BE2C (cell line): ENCODE measurements at regions not wholly inside any gene's neighbourhood (a gene's known extent, or its start where the extent isn't known, plus 50 kb on each side); places are given as distances from the start of the nearest gene placed in this dataset.

Experiments used
- DNase-seq: peaks from one replicate; pipeline ENCODE4 v3.0.0-alpha.2; 2020
- H3K27me3 ChIP-seq: fragments of 250-450 bp; sonication (Bioruptor Pico); 2 replicates; pipeline ENCODE4 v1.5.1; 2020; ENCODE audit warnings: mild to moderate bottlenecking
- H3K36me3 ChIP-seq: fragments of 250-450 bp; sonication (Bioruptor Pico); 2 replicates; pipeline ENCODE4 v1.5.1; 2020; ENCODE audit warnings: mild to moderate bottlenecking
- H3K4me1 ChIP-seq: fragments of 250-450 bp; sonication (Bioruptor Pico); 2 replicates; pipeline ENCODE4 v1.5.1; 2020
- H3K4me3 ChIP-seq: 2 replicates; pipeline ENCODE4 v1.5.1; 2011; ENCODE audit warnings: low read depth, low read length
- H3K9me3 ChIP-seq: fragments of 250-450 bp; sonication (Bioruptor Pico); 2 replicates; pipeline ENCODE4 v1.5.1; 2020
- TF ChIP-seq, protein P1 (sequence below): IDR thresholded peaks from 2 replicates; pipeline ENCODE4 v1.5.1; 2012; ENCODE audit warnings: mild to moderate bottlenecking, low read depth, low read length

DNA sequence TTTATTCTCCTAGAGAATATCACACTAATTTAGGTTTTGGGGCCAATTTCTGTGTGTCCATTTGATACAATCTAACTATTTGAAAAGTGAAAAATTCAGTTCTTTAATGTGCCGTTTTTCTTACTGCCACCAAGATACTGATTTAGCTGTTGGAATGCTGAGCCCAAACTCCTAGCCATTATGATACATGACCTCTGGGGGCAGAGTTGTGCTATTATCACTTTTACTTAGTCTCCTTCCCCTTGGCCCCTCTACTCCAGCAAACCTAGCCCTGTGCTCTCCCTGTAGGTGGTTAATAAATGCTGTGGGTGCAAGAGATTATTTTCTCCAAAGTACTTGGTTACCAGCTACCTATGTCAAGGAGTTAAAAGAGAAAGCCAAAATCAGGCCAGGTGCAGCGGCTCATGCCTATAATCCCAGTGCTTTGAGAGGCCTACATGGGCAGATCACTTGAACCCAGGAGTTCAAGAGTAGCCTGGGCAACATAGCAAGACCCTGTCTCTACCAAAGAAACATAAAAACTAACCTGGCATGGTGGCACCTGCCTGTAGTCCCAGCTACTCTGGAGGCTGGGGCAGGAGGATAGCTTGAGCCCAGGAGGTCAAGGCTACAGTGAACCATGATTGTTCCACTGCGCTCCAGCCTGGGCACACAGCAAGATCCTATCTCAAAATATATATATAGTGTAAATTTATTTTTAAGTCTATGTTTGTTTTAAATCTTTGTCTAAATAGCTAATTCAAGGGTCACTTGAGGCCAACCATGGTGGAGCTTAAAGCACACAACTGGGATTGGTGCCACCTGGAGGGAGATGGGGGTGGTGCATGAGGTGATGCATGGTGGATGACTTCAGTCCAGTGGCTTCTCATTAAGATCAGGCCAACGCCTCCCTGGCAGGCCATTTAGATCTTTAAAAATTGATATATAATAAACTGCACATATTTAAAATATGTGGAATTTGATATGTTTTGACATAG is 193.2 kb upstream of the PLET1 start:
- TF ChIP-seq, protein P1, sequence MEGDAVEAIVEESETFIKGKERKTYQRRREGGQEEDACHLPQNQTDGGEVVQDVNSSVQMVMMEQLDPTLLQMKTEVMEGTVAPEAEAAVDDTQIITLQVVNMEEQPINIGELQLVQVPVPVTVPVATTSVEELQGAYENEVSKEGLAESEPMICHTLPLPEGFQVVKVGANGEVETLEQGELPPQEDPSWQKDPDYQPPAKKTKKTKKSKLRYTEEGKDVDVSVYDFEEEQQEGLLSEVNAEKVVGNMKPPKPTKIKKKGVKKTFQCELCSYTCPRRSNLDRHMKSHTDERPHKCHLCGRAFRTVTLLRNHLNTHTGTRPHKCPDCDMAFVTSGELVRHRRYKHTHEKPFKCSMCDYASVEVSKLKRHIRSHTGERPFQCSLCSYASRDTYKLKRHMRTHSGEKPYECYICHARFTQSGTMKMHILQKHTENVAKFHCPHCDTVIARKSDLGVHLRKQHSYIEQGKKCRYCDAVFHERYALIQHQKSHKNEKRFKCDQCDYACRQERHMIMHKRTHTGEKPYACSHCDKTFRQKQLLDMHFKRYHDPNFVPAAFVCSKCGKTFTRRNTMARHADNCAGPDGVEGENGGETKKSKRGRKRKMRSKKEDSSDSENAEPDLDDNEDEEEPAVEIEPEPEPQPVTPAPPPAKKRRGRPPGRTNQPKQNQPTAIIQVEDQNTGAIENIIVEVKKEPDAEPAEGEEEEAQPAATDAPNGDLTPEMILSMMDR = peak; percentile 77
- peak; percentile 67 for DNase-seq
- Histone ChIP-seq H3K4me1 (no peaks in the 10 kb centered on the region), H3K9me3 (no peaks in the 10 kb centered on the region), H3K36me3 (no peaks in the 10 kb centered on the region), H3K27me3 (no peaks in the 10 kb centered on the region), H3K4me3 (no peak overlapping the region)

- Histone ChIP-seq H3K4me1 (no peaks in the 10 kb centered on the region), H3K4me3 (no peak overlapping the region), H3K36me3 (no peaks in the 10 kb centered on the region), H3K27me3 (no peaks in the 10 kb centered on the region), H3K9me3 (no peaks in the 10 kb centered on the region)
- no peak for DNase-seq
- TF ChIP-seq, protein P1 = no peak
These were observed 194.2 kb upstream of the PLET1 start for GRCh38 chr11:112454841-112455240.

GRCh38 chr11:112455791-112456190 is 195.1 kb upstream of the PLET1 start:
- Histone ChIP-seq H3K4me1 (no peaks in the 10 kb centered on the region), H3K36me3 (no peaks in the 10 kb centered on the region), H3K27me3 (peaks cover under 1% of the 10 kb centered on the region; the same call in 1 of the 2 replicates), H3K4me3 (no peak overlapping the region), H3K9me3 (no peaks in the 10 kb centered on the region; the same call in 1 of the 2 replicates)
- DNase-seq = no peak
- TF ChIP-seq, protein P1 = no peak

GRCh38 chr11:112457532-112457931 is 196.9 kb upstream of the PLET1 start:
- Histone ChIP-seq H3K27me3 (peaks cover 3% of the 10 kb centered on the region; the same call in 1 of the 2 replicates), H3K4me1 (no peaks in the 10 kb centered on the region), H3K9me3 (no peaks in the 10 kb centered on the region; the same call in 1 of the 2 replicates), H3K36me3 (no peaks in the 10 kb centered on the region), H3K4me3 (no peak overlapping the region)
- TF ChIP-seq, protein P1 = no peak
- DNase-seq = no peak

GRCh38 chr11:112459001-112459400 is 198.3 kb upstream of the PLET1 start:
- Histone ChIP-seq H3K4me3 (no peak overlapping the region), H3K9me3 (no peaks in the 10 kb centered on the region; the same call in 1 of the 2 replicates), H3K4me1 (no peaks in the 10 kb centered on the region), H3K27me3 (peaks cover 3% of the 10 kb centered on the region; the same call in 1 of the 2 replicates), H3K36me3 (no peaks in the 10 kb centered on the region)
- TF ChIP-seq, protein P1 = no peak
- DNase-seq = no peak

- Histone ChIP-seq H3K4me1 (no peaks in the 10 kb centered on the region), H3K4me3 (no peak overlapping the region), H3K36me3 (no peaks in the 10 kb centered on the region), H3K9me3 (no peaks in the 10 kb centered on the region; the same call in 1 of the 2 replicates), H3K27me3 (peaks cover 10% of the 10 kb centered on the region; the same call in 1 of the 2 replicates)
- DNase-seq = no peak
- TF ChIP-seq, protein P1 = no peak
These were observed 199.5 kb upstream of the PLET1 start for GRCh38 chr11:112460141-112460540.
